K562 (cell line): ENCODE measurements at regions not wholly inside any gene's neighbourhood (a gene's known extent, or its start where the extent isn't known, plus 50 kb on each side); places are given as distances from the start of the nearest gene placed in this dataset.
A peak's percentile ranks its signal among the peaks of the same experiment; 100 is the strongest.

ENCODE experiments used
- ATAC-seq: fragments of 200-7000 bp; cut with Tn5 transposase; 3 replicates; pipeline ENCODE4 v1.9.1; 2020; ENCODE audit warnings: moderate library complexity
- BruUV-seq: library from RNA; stranded (reverse); fragments of 400-500 nt; replicated peaks from 2 replicates; lab custom pipeline; 2021; lab: Mats Ljungman, UMichigan
- CTCF ChIA-PET: fragments of 300-600 bp; formaldehyde crosslinking; extraction: SDS; loops from one replicate; lab custom pipeline; 2021; ENCODE audit warnings: low intra/inter-chr PET ratio; lab: Yijun Ruan, JAX
- POLR2A ChIA-PET: fragments of 300-600, 350-650 bp; sonication (Branson Sonifier 250); formaldehyde crosslinking; extraction: SDS; loops from one replicate; lab custom pipeline; 2021; ENCODE audit warnings: antibody characterized with exemption, inconsistent platforms; lab: Yijun Ruan, JAX
- DNase-seq, 4 experiments: peaks; one replicate each; pipeline versions ENCODE4 v3.0.0 to v3.0.0-alpha.2; 2011 to 2018; ENCODE audit warnings: low spot score in 3 of 4, mixed read lengths in 3 of 4; ENCODE audit errors: extremely low read depth in 1 of 4
- FAIRE-seq: peaks from 2 replicates; lab custom pipeline; 2011; peaks lifted over from hg19 to GRCh38; lab: Jason Lieb, UNC
- H2AFZ ChIP-seq: 2 replicates; pipeline ENCODE4 v1.6.0; 2011; ENCODE audit warnings: low read depth, low read length, control low read depth, inconsistent platforms
- H3K27ac ChIP-seq: fragments of 200-600 bp; 3 replicates; pipeline ENCODE4 v1.8.0; 2011; ENCODE audit warnings: low read depth, mild to moderate bottlenecking, control low read depth, inconsistent platforms, low read length, moderate library complexity, mixed read lengths; ENCODE audit errors: extremely low read depth
- H3K27me3 ChIP-seq, 2 experiments: fragments of 300-600 bp in 1 of 2; 2 replicates in 1 of 2; 3 replicates in 1 of 2; pipeline versions ENCODE4 v1.6.0 to v1.8.0; 2011; ENCODE audit warnings: inconsistent platforms in 2 of 2, low read length in 2 of 2, mild to moderate bottlenecking in 1 of 2, mixed read lengths in 1 of 2, moderate library complexity in 1 of 2; ENCODE audit not compliant: control insufficient read depth in 2 of 2, insufficient read depth in 2 of 2
- H3K36me3 ChIP-seq: fragments of 300-600 bp; 3 replicates; pipeline ENCODE4 v1.8.0; 2011; ENCODE audit warnings: mild to moderate bottlenecking, low read length, inconsistent platforms; ENCODE audit not compliant: control insufficient read depth, insufficient read depth
- H3K4me1 ChIP-seq, 2 experiments: fragments of 200-600 bp in 1 of 2; replicated peaks in 1 of 2; 2 replicates in 1 of 2; 3 replicates in 1 of 2; pipeline versions ENCODE4 v1.5.1 to v1.8.0; 2011; ENCODE audit warnings: inconsistent platforms in 2 of 2, low read length in 2 of 2, mild to moderate bottlenecking in 1 of 2, mixed read lengths in 1 of 2, moderate library complexity in 1 of 2; ENCODE audit not compliant: control insufficient read depth in 2 of 2, insufficient read depth in 2 of 2
- H3K4me2 ChIP-seq: 2 replicates; pipeline ENCODE4 v1.6.1; 2011; ENCODE audit warnings: low read length, control low read depth, inconsistent platforms, mixed read lengths; ENCODE audit not compliant: insufficient read depth
- H3K4me3 ChIP-seq: fragments of 200-600 bp; sonication (generic), shearing (Covaris generic); 2 replicates; pipeline ENCODE4 v1.5.1; 2016; ENCODE audit warnings: control low read depth, inconsistent platforms
- H3K79me2 ChIP-seq: fragments of 200-600 bp; 3 replicates; pipeline ENCODE4 v1.8.0; 2011; ENCODE audit warnings: low read length, inconsistent platforms; ENCODE audit not compliant: control insufficient read depth, insufficient read depth
- H3K9ac ChIP-seq, 2 experiments: 2 replicates each; pipeline versions ENCODE4 v1.6.0 to v1.6.1; 2011; ENCODE audit warnings: low read depth in 2 of 2, low read length in 2 of 2, control low read depth in 1 of 2, inconsistent platforms in 1 of 2, mild to moderate bottlenecking in 1 of 2, mixed read lengths in 1 of 2; ENCODE audit not compliant: insufficient read depth in 1 of 2
- H3K9me1 ChIP-seq: one replicate; pipeline ENCODE4 v1.6.0; 2011; ENCODE audit warnings: inconsistent platforms, mild to moderate bottlenecking, low read length, moderate library complexity; ENCODE audit not compliant: control insufficient read depth, insufficient read depth
- H3K9me3 ChIP-seq: replicated peaks from 2 replicates; pipeline ENCODE4 v1.5.1; 2011; ENCODE audit warnings: low read depth, low read length, inconsistent platforms; ENCODE audit not compliant: control insufficient read depth, insufficient read depth
- H4K20me1 ChIP-seq: replicated peaks from 2 replicates; pipeline ENCODE4 v1.6.1; 2011; ENCODE audit warnings: low read length, inconsistent platforms, mixed read lengths; ENCODE audit not compliant: control insufficient read depth, insufficient read depth
- CBFA2T2 ChIP-seq: fragments of 450-650 bp; conservative IDR thresholded peaks from 2 replicates; pipeline ENCODE4 v1.6.1; 2017; ENCODE audit warnings: mild to moderate bottlenecking
- CBFA2T3 ChIP-seq: fragments of 450-650 bp; IDR thresholded peaks from 2 replicates; pipeline ENCODE4 v1.6.1; 2017
- CEBPG ChIP-seq, 3 experiments: fragments of 200-800 bp in 1 of 3; sonication (Bioruptor generic) in 1 of 3; sonication (generic) in 1 of 3; formaldehyde crosslinking in 1 of 3; IDR thresholded peaks in 2 of 3; conservative IDR thresholded peaks in 1 of 3; 2 replicates each; pipeline versions ENCODE4 v1.6.1 to v1.8.0; 2016 to 2022; ENCODE audit warnings: missing compliant biosample characterization in 2 of 3, missing genetic modification characterization in 2 of 3, mild to moderate bottlenecking in 1 of 3, missing genetic modification reagents in 1 of 3
- DPF2 ChIP-seq: fragments of 450-650 bp; IDR thresholded peaks from 2 replicates; pipeline ENCODE4 v1.6.1; 2016
- GABPA ChIP-seq: fragments of 200-800 bp; sonication (Bioruptor generic); conservative IDR thresholded peaks from 2 replicates; pipeline ENCODE4 v1.6.1; 2016; ENCODE audit warnings: low read depth, missing genetic modification characterization, missing compliant biosample characterization
- PYGO2 ChIP-seq: fragments of 450-650 bp; IDR thresholded peaks from 2 replicates; pipeline ENCODE4 v1.6.1; 2016; ENCODE audit warnings: mild to moderate bottlenecking, missing genetic modification characterization, moderate library complexity, missing compliant biosample characterization
- RBM22 ChIP-seq: fragments of 200-400 bp; formaldehyde crosslinking; IDR thresholded peaks from 2 replicates; pipeline ENCODE4 v1.6.1; 2018; ENCODE audit warnings: low read length, low read depth; ENCODE audit not compliant: poor library complexity, severe bottlenecking
- SMARCA4 ChIP-seq: fragments of 450-650 bp; IDR thresholded peaks from 2 replicates; pipeline ENCODE4 v1.6.1; 2016
- THAP7 ChIP-seq: fragments of 250-450 bp; sonication (Bioruptor Pico); IDR thresholded peaks from 2 replicates; pipeline ENCODE4 v1.5.0; 2021
- ZFP36 ChIP-seq: fragments of 150-350 bp; IDR thresholded peaks from 2 replicates; pipeline ENCODE4 v1.6.1; 2018; ENCODE audit warnings: low read length, low read depth; ENCODE audit not compliant: partially characterized antibody
- WGBS: fragments of 100-300 bp; shearing (Covaris generic); methylation state at CpG from one replicate; pipeline ENCODE4 v1.1.6; 2016; ENCODE audit warnings: low coverage, mixed read lengths; ENCODE audit not compliant: insufficient coverage; ENCODE audit errors: missing lambda C conversion rate; 5-methylcytosine and 5-hydroxymethylcytosine counted together
- in situ Hi-C: fragments of 300-500 bp; cut with MboI; formaldehyde crosslinking; loops from 4 replicates; pipeline ENCODE4 v1.15.0; 2018; ENCODE audit warnings: inconsistent platforms, mixed read lengths
- intact Hi-C: fragments of 100-400 bp; cut with micrococcal nuclease; formaldehyde crosslinking; loops from 2 replicates; pipeline ENCODE4 v1.14.2; 2022

DNA sequence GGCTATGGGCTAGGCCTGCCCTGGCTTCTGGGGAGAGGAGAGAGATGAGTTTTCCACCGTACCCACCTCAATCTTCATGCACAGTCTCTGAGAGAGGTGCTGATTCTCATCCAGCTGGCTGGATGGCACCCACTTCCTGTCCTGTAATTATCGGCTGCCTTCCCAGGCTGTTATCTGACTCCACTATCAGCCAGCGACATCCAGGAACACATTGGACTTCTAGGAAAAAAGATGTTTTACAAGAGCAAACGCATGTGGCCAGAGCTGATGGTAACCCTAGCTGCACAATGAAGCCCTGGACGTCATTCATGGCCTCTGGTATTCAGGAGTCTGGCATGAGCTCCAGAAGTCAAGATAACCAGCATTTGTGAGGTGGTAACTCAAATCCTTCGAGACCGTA is 137.4 kb downstream of the EHF start (continued):
- TF ChIP-seq CBFA2T3 (peak; percentile 75), SMARCA4 (peak; percentile 57; the same call in 1 of the 2 replicates), THAP7 (CRISPR knock-in tag) (no peak), GABPA (tag) (0 out of 2 replicates have a peak, but pooled peaks have one; percentile 25), DPF2 (peak; percentile 36), PYGO2 (tag) (no peak), ZFP36 (no peak), CBFA2T2 (peak; percentile 55)
- TF ChIP-seq, all 486 proteins: peak for 41

DNA sequence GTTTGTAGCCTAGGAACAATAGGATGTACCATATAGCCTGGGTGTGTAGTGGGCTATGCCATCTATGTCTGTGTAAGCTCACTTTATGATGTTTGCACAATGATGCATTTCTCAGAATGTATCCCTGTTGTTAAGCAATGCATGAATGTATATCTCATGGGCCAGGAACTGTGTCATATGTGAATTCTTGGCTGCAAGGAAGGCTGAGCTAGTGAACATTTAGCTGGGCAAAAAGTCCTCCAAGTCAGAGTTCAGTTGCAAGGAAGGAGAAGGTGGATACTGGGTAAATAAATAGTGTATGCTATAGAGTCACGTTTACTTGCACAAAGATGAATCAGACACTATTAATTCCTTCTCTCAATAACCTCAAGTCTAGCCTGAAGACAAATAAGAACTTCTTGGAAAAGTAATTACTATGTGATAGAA is 136.1 kb downstream of the EHF start:
- H3K79me2 ChIP-seq: no peaks in the 10 kb centered on the region
- FAIRE-seq (no peak), ATAC-seq (no peak), DNase-seq (no peak)
- H3K9ac ChIP-seq: no peak overlapping the region
- intact Hi-C loops (no loop called here), in situ Hi-C loops (no loop called here)
- no peak overlapping the region for H3K4me3 ChIP-seq
- no peaks in the 10 kb centered on the region for H3K27me3 ChIP-seq
- H3K36me3 ChIP-seq: no peaks in the 10 kb centered on the region
- peaks cover 3% of the 10 kb centered on the region for H3K9me3 ChIP-seq
- WGBS: 15% methylated on average over 1 of the region's 1 CpG
- H3K4me2 ChIP-seq: no peak overlapping the region
- POLR2A ChIA-PET: no interaction called here
- no peak overlapping the region for H3K27ac ChIP-seq
- H3K4me1 ChIP-seq: peaks cover 0 to 17% of the 10 kb centered on the region in 2 experiments; a peak in 3 of 5 replicates
- H2AFZ ChIP-seq: peak overlapping the region; percentile 63
- H3K9me1 ChIP-seq: no peaks in the 10 kb centered on the region
- TF ChIP-seq RBM22: no peak
- no peak for TF ChIP-seq CEBPG (CRISPR knock-in tag; IDR thresholded peaks at IDR 0.05)
- TF ChIP-seq CEBPG (tag; conservative IDR thresholded peaks at IDR 0.05 in 1 of 2, IDR thresholded peaks at IDR 0.05 in 1 of 2): 0 out of 4 replicates have a peak, but pooled peaks of 1 of the 2 experiments have one; percentile 20
- H4K20me1 ChIP-seq: no peaks in the 10 kb centered on the region
- CTCF ChIA-PET: no interaction called here
- no TSS peak for BruUV-seq
